NCI-H1436 treated with DMSO at 0.1 percent for 48 hours (cell line): ENCODE measurements at regions not wholly inside any gene's neighbourhood (a gene's known extent, or its start where the extent isn't known, plus 50 kb on each side); places are given as distances from the start of the nearest gene placed in this dataset.
"Not testable (repeated sequence)": the region's sequence is repeated elsewhere in the genome, so short reads cannot be mapped to it uniquely, and the experiment has no call there.

Experiments used
- DNase-seq: peaks from one replicate; lab custom pipeline; 2025; lab: John Stamatoyannopoulos, UW

DNA sequence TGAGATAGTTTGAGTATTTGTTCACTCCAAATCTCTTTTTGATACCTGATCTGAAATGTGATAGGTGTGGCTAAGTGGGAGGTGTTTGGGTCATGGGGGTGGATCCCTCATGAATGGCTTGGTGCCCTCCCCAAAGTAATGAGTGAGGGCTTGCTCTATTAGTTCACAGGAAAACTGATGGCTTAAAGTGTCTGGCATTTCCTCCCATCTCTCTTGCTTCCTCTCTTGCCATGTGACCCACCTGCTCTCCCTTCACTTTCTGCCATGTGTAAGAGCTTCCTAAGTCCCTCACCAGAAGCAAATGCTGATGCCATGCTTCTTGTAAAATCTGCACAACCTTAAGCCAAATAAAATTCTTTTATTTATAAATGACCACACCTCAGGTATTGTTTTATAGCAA, 61.1 kb downstream of the MAD2L1 start:
- DNase-seq: no peak

DNA sequence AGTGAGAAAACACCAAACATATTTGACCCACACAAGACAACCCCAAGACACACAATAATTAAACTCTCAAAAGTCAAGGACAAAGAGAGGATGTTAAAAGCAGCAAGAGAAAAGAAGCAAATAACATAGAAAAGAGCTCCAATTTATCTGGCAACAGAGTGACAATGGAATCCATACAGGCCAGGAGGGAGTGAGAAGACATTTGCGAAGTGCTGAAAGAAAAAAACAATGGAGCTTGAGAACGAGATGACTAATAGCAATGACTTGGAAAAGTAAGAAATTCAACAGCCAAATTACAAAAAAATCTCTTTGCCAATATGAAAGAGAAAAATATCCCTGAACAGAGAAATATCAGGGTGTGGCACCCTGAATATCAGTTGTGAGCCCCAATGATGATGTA, 61.6 kb downstream of the MAD2L1 start:
- DNase-seq: no peak

DNA sequence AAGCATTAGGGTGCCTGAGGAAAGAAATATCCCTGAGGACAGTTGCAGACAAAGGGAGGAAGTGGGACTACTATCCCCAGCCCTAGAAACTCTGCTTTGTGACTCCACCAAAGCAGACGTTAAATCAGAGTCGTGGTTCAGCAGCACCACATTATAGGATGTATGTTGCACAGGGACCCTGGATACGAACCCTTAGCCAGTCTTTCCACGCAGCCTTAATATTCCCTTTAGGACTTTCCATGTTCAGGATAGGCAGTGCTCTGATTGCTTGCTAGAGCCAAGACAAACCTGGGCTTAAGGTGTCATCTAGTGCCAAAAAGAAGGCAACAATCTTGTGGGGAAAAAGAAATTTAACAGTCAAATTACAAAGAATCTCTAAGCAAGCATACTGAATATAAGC, 62.6 kb downstream of the MAD2L1 start:
- DNase-seq: no peak

DNA sequence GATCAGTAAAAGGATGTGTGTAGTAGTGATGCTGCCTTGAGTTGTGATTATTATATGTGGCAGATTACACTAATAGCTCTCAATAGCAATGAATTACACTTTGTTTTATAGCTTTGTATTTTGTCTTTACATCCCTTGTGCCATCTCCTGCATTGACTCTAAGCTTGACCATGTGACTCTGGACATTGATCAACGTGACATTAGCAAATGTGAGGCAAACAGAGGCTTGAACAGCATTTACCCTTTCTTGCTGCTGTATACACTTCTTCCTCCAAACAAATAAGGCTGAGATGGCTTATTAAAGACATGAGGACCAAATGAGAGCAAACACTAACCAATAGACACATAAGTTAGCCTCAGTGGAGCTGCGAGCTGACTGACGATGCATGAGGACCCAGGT, 63.5 kb downstream of the MAD2L1 start:
- DNase-seq: no peak

DNA sequence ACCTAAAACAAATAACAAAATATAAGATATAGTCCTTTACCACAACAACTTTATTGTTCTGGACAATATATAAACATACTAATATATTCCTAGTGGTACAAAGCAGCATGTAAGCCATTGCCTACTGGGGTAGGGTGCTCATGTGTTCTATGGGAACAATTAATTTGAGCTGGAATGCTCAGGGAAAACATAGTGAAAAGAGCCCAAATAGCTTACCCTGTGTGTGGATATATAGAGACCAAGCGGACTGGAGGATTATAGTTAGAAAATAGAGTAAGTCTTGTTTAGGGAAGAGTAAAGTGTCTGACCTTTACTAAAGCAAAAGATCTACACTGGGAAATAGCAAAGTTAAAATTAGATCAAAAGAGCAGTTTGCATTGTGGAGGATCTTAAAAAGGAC, 64.8 kb downstream of the MAD2L1 start:
- no peak for DNase-seq

DNA sequence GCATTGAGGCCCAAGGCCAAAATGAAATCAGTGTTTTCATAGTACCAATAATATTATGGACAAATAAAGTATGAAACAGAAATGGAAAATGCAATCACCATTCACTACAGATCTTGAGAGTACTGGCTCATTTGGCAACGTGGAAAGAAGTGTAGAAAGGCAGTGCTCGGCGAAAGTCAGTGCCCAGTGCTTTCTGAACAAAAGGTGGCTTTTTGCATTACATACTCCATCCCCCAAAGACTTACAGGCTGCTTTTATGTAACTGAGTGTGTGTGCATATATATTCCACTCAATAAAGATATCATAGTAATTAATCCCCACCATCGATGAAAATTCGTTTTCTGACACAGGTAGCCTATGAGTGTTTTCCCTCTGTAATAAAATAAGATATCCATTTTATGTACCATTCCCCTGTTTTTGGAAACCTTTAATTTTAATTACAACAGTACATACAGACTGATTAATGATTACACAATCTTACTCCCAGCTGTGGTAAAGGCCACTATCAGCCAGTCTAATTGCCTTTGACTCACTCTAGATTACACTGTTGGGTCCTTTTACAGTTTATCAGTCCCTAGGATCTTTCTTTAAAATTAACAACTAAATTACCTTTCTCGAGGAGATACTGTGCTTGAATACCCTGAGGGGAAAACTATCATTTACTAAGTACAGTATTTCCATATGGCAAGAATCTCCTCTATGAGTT, 65.9 kb downstream of the MAD2L1 start:
- no peak for DNase-seq

- not testable (repeated sequence) for DNase-seq
Observed at GRCh38 chr4:119996024-119996423, 70.6 kb downstream of the MAD2L1 start.

DNA sequence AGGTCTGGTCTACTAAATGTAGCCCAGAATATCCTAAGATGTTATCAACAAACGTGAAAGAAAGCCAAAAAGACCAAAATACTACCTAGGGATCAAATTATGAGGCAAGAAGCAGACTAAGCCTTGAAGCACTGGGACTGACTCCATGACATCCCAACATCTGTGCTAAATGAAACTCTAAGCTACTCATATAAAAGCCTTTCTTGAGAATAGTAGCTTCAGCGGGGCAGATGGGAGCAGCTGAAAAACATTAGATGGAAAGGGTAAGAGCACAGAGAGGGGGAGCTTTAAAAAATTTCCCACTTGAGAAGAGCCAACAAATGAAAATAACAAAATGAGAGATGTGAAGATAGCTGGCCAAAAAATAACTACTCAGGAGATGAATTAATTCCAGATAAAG, 81.7 kb downstream of the MAD2L1 start:
- DNase-seq: no peak

DNA sequence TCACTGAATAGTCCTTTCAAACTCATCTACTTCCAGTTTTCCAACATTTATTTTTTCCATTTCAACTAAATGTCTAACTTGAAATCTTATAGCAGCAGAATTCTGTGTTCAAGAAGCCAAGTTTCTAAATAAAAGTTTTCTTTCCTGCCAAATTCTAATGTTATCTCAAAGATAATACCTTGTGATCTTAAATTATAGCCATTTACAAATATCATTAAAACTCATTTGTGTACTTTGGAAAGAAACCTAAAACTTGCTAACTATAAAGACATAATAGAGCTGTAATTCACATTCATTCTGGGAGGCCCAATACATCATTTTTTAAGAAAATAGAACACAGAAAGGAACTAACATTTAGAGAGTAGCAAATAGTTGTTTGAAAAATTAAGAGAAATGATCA, 83.9 kb downstream of the MAD2L1 start:
- DNase-seq: no peak

DNA sequence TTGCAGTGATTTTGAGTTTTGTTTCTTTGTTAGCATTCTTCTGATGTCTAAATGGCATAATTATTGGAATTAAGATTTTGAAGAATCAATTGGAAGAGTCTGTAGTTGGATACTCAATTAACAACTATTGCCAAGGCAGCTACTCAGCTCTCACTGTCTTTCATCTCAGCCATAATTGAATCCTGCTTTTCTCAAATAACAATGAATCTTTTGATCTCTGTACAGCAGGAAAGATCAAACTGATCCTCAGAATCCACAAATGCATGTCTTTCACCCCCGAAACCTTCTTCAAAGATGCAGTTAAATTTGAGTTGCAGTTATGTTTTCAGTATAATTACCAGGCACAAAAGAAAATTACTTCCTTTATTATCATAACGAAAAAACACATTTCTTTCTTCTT, 86.2 kb downstream of the MAD2L1 start:
- no peak for DNase-seq

DNA sequence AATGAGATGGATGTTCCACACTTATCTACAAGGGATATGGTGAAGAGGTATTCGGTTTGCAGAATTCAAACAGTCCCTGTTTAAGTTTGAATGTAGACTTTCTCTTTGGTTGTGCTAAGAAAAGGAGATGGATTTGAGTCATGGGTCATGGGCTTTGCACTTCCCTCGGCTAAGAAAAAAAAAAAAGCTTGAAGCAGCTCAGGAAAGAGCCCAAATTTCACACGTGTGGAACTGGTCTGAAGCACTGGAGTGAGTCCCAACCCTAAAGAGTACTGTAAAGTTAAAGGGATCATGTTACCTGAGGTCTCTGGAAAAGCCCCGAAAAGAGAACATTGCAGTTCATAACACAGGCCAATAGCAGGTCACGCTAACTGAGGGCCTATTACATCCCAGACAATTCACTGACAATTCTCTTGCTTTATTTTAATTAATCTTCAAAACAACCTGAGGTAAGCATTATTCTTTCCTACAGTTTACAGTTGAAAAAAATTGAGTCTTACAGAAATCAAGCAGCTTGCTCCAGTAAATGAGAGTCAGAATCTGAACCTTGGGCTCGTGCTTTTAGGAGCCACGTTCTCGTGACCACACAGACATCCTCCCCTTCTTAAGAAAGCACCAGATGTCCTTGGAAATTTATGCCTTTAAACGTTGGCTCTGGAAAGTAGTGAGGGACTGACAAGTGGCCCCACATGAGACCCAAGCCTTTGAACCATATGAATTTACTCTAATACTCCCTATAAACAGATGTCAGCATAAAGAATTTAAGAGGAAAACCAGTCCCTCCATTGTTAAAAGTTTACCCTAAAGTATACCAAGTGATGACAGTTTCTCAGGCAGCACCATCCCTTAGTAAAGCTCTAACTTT, 89.3 kb downstream of the MAD2L1 start:
- DNase-seq: no peak

DNA sequence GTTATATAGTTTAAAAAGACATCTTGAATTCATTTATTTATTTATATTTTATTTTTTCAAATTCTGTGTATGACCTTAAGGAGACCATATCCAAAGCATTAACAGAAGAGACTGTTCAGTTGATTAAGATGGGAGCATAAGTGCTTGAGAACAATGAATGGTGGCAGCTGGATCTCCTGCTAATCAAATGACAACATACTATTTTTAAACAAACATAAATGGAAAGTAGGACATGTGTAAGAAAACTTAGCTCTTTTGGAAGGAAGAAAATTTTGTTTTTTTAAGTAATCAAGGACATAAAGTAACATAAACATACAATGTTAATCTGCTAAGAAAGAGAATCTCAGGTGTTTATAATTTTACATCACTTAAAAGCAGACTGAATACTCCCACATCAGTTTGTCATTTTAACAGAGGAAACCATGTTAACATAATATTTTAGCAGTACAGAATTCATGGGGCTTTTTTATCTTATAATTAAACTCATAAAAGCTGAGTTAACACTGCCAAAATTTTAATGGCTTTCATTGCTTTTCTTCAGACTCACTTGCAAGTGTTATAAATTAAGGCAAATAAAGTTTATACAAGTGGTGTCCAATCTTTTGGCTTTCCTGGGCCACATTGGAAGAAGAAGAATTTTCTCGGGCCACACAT, 95.1 kb downstream of the MAD2L1 start:
- no peak for DNase-seq

DNA sequence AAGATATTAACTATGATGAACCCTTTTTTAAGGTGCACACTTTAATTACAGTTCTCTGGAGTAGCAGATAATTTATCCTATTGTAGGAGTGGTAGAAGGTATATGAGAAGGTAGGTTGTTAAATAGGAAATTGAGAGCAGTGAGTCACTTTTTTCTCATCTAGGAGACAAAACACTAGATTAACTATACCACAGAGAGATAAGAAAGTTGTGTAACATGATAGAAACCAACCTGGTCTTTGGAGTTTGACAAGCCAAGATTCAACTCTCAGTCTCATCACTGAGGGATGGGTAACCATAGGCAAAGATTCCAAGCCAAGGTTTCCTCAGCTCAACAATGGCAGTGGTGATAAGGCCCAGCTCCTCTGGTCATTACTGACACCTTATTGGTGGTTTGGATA, 104.0 kb downstream of the MAD2L1 start:
- DNase-seq: no peak

- no peak for DNase-seq
Observed at GRCh38 chr4:119958983-119959382, 107.7 kb downstream of the MAD2L1 start.

GRCh38 chr4:119955256-119955655, 111.4 kb downstream of the MAD2L1 start:
- DNase-seq: no peak

DNA sequence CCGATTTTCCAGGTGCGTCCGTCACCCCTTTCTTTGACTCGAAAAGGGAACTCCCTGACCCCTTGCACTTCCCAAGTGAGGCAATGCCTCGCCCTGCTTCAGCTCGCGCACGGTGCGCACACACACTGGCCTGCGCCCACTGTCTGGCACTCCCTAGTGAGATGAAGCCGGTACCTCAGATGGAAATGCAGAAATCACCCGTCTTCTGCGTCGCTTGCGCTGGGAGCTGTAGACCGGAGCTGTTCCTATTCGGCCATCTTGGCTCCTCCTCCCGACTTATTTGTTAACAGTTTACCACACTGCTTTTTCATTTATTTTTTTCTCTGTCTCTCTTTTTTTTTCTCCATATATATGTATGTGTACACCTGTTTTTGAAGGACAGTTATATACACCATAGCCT, 112.2 kb downstream of the MAD2L1 start:
- not testable (repeated sequence) for DNase-seq

- DNase-seq: no peak
Observed at GRCh38 chr4:119946359-119946758, 120.3 kb downstream of the MAD2L1 start.

DNA sequence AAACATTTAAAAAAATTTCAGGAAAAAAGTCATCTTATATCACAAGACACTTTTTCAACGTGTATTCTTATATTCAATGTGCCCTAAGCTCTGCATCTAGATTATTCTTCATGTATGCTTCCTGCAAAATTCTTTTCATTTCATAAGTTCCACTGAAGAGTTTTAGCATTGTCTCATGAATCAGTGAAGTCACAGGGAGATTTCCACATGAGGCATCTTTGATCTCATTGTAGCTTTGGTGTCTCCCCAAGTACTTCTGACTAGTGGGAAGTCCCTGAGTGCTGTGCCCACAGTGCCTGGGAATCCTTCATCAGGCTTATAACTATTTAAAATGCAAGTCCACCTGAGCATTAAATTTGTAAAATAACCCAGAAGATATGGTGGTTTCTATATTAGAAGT, 123.8 kb downstream of the MAD2L1 start:
- DNase-seq: no peak

GRCh38 chr4:119940557-119940956, 126.1 kb downstream of the MAD2L1 start:
- DNase-seq: no peak

DNA sequence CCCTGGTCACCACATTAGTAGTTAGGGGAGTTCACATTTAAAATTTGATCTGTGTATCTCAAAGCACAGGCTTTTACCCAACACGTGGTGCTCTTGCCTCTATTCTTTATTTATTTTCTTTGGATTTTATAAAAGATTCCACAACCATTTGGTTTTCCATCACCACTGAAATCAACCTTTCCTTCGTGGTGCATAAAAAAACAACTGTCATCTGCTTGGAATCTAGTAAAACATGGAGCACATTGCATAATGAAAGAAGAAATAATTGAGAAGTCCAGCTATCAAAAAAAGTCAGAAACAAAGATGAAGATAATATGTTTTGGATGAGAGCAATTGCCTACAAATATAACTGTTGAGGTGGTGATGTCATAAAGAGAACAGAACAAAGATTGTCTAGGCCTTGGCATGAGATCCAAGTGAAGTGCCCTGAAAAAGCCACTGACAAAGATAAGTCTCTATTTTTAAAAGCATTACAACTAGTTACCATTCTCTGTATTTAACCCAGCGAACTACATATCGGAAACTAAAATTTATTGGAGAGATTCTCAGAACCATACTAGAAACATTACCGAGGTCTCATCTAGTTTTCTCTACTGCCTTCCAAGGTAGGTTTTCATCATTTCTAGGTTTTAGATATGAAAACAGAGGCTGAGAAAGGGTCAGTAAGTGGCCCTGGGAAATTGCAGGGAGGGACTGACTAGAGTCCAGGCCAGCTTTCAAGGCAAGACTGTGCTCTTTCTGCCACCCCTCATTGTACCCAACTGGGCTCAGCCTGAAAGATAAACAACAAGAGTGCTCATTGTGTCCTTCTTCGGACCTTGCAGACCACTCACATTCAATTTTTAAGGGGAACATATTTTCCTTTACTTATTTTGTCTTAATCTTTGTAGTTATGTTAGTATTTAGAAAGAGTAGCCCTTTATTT, 127.3 kb downstream of the MAD2L1 start:
- DNase-seq: no peak

DNA sequence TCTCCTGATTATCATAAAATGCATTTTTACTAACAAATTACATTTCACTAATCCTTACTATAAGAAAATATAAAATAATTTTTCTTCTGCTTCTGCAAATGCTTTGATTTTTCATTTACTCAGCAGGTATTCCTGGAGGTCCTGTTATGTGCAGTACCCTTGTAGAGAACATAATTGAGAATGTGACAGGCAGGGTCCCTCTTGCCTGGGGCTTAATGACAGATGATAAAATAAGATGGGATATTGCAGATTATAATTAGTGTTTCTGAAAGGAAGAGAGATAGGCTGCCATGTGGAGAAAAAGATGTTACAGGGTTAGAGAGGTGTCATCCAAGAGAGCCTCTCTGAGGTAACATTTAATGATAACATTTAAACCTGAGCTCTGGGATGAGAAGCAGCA, 128.9 kb downstream of the MAD2L1 start:
- no peak for DNase-seq

GRCh38 chr4:119933606-119934005, 133.0 kb downstream of the MAD2L1 start:
- DNase-seq: peak; percentile 59
